Vagina (tissue), 2 donors: ENCODE measurements at regions not wholly inside any gene's neighbourhood (a gene's known extent, or its start where the extent isn't known, plus 50 kb on each side); places are given as distances from the start of the nearest gene placed in this dataset.

Source experiments
- DNase-seq, 2 donors: peaks; one replicate each; pipeline ENCODE4 v3.0.0-alpha.2; 2017; ENCODE audit errors: extremely low spot score in 2 of 2
- H3K27ac ChIP-seq: fragments of 200-600 bp; sonication (generic); one replicate; pipeline ENCODE4 v1.5.1; 2019
- H3K27me3 ChIP-seq: fragments of 200-600 bp; sonication (generic); one replicate; pipeline ENCODE4 v1.5.1; 2019
- H3K36me3 ChIP-seq, 2 donors: fragments of 200-600 bp; sonication (generic); one replicate each; pipeline ENCODE4 v1.5.1; 2017 to 2019
- H3K4me1 ChIP-seq: fragments of 200-600 bp; sonication (generic); one replicate; pipeline ENCODE4 v1.5.1; 2019
- H3K4me3 ChIP-seq, 2 donors: fragments of 200-600 bp; sonication (generic); 1 replicate in 1 of 2; 2 replicates in 1 of 2; pipeline ENCODE4 v1.5.1; 2016 to 2019
- H3K9me3 ChIP-seq: fragments of 200-600 bp; sonication (generic); one replicate; pipeline ENCODE4 v1.5.1; 2019
- POLR2A ChIP-seq, 2 donors: fragments of 450-650 bp; IDR thresholded peaks; one replicate each; pipeline ENCODE4 v1.6.1; 2017; ENCODE audit warnings: antibody characterized with exemption in 2 of 2, mild to moderate bottlenecking in 2 of 2, moderate library complexity in 2 of 2
- POLR2AphosphoS5 ChIP-seq, 2 donors: sonication (generic); formaldehyde crosslinking; IDR thresholded peaks; one replicate each; pipeline ENCODE4 v1.9.0; 2017; ENCODE audit warnings: antibody characterized with exemption in 2 of 2, mild to moderate bottlenecking in 2 of 2, low read depth in 1 of 2; ENCODE audit not compliant: insufficient read depth in 1 of 2
- intact Hi-C: fragments of 100-400 bp; cut with DNase I; formaldehyde crosslinking; loops from one replicate; pipeline ENCODE4 v1.15.1; 2023
- TF ChIP-seq, protein P1 (sequence below), 3 experiments: fragments of 450-650 bp in 2 of 3; fragments of 200-600 bp in 1 of 3; sonication (generic) in 1 of 3; IDR thresholded peaks; one replicate each; pipeline ENCODE4 v1.5.1; 2017 to 2019; ENCODE audit warnings: antibody characterized with exemption in 3 of 3, mild to moderate bottlenecking in 2 of 3, moderate library complexity in 2 of 3

DNA sequence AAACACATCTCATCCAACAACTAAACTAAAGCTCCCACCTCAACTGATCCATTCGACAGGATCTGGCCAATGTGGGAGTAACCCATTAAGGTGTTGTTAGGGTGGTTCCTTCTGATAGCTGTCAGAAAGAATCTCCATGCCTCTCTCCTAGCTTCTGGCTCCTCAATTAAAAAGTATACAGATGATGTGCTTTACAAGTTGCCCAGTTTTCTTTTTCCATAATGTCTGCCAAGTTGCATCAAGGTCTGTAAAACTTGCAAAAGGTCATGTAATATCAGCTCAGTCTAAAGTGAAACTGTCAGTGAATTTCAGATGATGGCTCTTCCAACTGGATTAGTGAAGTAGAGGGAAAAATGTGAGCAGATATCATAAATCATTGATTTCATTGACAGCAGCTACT is 191.8 kb downstream of the RAB28 start:
- H3K27ac ChIP-seq, result no peak overlapping the region
- no peaks in the 10 kb centered on the region for H3K4me1 ChIP-seq
- DNase-seq, result no peak
- peaks cover 5% of the 10 kb centered on the region for H3K9me3 ChIP-seq
- intact Hi-C loops, result no loop called here
- H3K36me3 ChIP-seq, result no peaks in the 10 kb centered on the region
- H3K27me3 ChIP-seq, result no peaks in the 10 kb centered on the region
- no peak for TF ChIP-seq POLR2AphosphoS5 (IDR thresholded peaks at IDR 0.05; ENCODE audit: insufficient read depth in 1 of 2, low read depth in 1 of 2)
- TF ChIP-seq, protein P1, sequence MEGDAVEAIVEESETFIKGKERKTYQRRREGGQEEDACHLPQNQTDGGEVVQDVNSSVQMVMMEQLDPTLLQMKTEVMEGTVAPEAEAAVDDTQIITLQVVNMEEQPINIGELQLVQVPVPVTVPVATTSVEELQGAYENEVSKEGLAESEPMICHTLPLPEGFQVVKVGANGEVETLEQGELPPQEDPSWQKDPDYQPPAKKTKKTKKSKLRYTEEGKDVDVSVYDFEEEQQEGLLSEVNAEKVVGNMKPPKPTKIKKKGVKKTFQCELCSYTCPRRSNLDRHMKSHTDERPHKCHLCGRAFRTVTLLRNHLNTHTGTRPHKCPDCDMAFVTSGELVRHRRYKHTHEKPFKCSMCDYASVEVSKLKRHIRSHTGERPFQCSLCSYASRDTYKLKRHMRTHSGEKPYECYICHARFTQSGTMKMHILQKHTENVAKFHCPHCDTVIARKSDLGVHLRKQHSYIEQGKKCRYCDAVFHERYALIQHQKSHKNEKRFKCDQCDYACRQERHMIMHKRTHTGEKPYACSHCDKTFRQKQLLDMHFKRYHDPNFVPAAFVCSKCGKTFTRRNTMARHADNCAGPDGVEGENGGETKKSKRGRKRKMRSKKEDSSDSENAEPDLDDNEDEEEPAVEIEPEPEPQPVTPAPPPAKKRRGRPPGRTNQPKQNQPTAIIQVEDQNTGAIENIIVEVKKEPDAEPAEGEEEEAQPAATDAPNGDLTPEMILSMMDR (IDR thresholded peaks at IDR 0.05), result no peak
- no peak for TF ChIP-seq POLR2A (IDR thresholded peaks at IDR 0.05)
- no peak overlapping the region for H3K4me3 ChIP-seq

- Histone ChIP-seq H3K4me3 (no peak overlapping the region), H3K4me1 (no peaks in the 10 kb centered on the region), H3K27me3 (no peaks in the 10 kb centered on the region), H3K9me3 (no peaks in the 10 kb centered on the region), H3K36me3 (no peaks in the 10 kb centered on the region), H3K27ac (no peak overlapping the region)
- TF ChIP-seq POLR2A (IDR thresholded peaks at IDR 0.05), result no peak
- no peak for TF ChIP-seq POLR2AphosphoS5 (IDR thresholded peaks at IDR 0.05; ENCODE audit: insufficient read depth in 1 of 2, low read depth in 1 of 2)
- TF ChIP-seq, protein P1 (IDR thresholded peaks at IDR 0.05), result no peak
- DNase-seq, result no peak
- intact Hi-C loops, result no loop called here
These were observed 194.7 kb downstream of the RAB28 start for GRCh38 chr4:13289391-13289790.

DNA sequence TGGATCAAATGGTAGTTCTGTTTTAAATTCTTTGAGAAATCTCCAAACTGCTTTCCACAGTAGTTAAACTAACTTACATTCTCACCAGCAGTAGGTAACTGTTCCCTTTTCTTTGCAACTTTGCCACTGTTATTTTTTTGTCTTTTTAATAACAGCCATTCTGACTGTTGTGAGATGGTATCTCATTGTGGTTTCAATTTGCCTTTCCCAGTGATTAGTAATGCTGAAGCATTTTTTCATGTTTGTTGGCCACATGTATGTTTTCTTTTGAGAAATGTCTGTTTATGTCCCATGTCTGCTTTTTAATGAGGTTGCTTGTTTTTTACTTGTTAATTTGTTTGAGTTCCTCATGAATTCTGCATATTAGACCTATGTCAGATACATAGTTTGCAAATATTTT is 198.8 kb downstream of the RAB28 start:
- DNase-seq, result no peak
- intact Hi-C loops, result no loop called here
- Histone ChIP-seq H3K27ac (no peak overlapping the region), H3K36me3 (no peaks in the 10 kb centered on the region), H3K4me3 (no peak overlapping the region), H3K4me1 (no peaks in the 10 kb centered on the region), H3K27me3 (no peaks in the 10 kb centered on the region), H3K9me3 (no peaks in the 10 kb centered on the region)
- no peak for TF ChIP-seq POLR2A (IDR thresholded peaks at IDR 0.05)
- TF ChIP-seq, protein P1 (IDR thresholded peaks at IDR 0.05), result no peak
- no peak for TF ChIP-seq POLR2AphosphoS5 (IDR thresholded peaks at IDR 0.05; ENCODE audit: insufficient read depth in 1 of 2, low read depth in 1 of 2)

- Histone ChIP-seq H3K27ac (no peak overlapping the region), H3K9me3 (no peaks in the 10 kb centered on the region), H3K27me3 (no peaks in the 10 kb centered on the region), H3K4me1 (no peaks in the 10 kb centered on the region), H3K36me3 (no peaks in the 10 kb centered on the region), H3K4me3 (no peak overlapping the region)
- no peak for TF ChIP-seq POLR2AphosphoS5 (IDR thresholded peaks at IDR 0.05; ENCODE audit: insufficient read depth in 1 of 2, low read depth in 1 of 2)
- TF ChIP-seq, protein P1 (IDR thresholded peaks at IDR 0.05), result no peak
- intact Hi-C loops, result no loop called here
- DNase-seq, result no peak
These were observed 199.2 kb downstream of the RAB28 start for GRCh38 chr4:13284932-13285331.

- intact Hi-C loops, result no loop called here
These were observed 207.8 kb downstream of the RAB28 start for GRCh38 chr4:13276357-13276756.

More at GRCh38 chr4:13276357-13276756, 207.8 kb downstream of the RAB28 start:
- H3K4me1 ChIP-seq, result no peaks in the 10 kb centered on the region
- peaks cover 4% of the 10 kb centered on the region for H3K9me3 ChIP-seq
- no peaks in the 10 kb centered on the region for H3K36me3 ChIP-seq
- TF ChIP-seq POLR2AphosphoS5 (IDR thresholded peaks at IDR 0.05; ENCODE audit: insufficient read depth in 1 of 2, low read depth in 1 of 2), result no peak
- TF ChIP-seq, protein P1 (IDR thresholded peaks at IDR 0.05), result no peak
- TF ChIP-seq POLR2A (IDR thresholded peaks at IDR 0.05), result no peak
- H3K27ac ChIP-seq, result no peak overlapping the region
- no peak for DNase-seq
- H3K4me3 ChIP-seq, result no peak overlapping the region
- H3K27me3 ChIP-seq, result no peaks in the 10 kb centered on the region
